H1 (cell line): ENCODE measurements at regions not wholly inside any gene's neighbourhood (a gene's known extent, or its start where the extent isn't known, plus 50 kb on each side); places are given as distances from the start of the nearest gene placed in this dataset.

Experiments
- CTCF ChIA-PET: fragments of 300-600 bp; sonication (Branson Sonifier 250); formaldehyde crosslinking; loops from one replicate; lab custom pipeline; 2021; ENCODE audit not compliant: partially characterized antibody; lab: Charles Lee
- POLR2A ChIA-PET: fragments of 300-600 bp; sonication (Branson Sonifier 250); formaldehyde crosslinking; loops from one replicate; lab custom pipeline; 2021; ENCODE audit warnings: inconsistent platforms; ENCODE audit not compliant: partially characterized antibody; lab: Charles Lee
- DNase-seq, 2 experiments: peaks; one replicate each; pipeline versions ENCODE4 v3.0.0 to v3.0.0-alpha.2; 2010 to 2022; ENCODE audit warnings: low spot score in 2 of 2, low read depth in 1 of 2, mixed read lengths in 1 of 2
- FAIRE-seq: peaks from 2 replicates; lab custom pipeline; 2011; peaks lifted over from hg19 to GRCh38; lab: Jason Lieb, UNC
- H2AFZ ChIP-seq: 2 replicates; pipeline ENCODE4 v1.8.1; 2012; ENCODE audit warnings: low read length, inconsistent platforms
- H2AK5ac ChIP-seq: 2 replicates; pipeline ENCODE4 v1.6.1; 2013; ENCODE audit warnings: low read depth, low read length
- H2BK120ac ChIP-seq: replicated peaks from 2 replicates; pipeline ENCODE3; 2013; ENCODE audit warnings: low read depth, low read length, inconsistent platforms
- H2BK12ac ChIP-seq: 2 replicates; pipeline ENCODE4 v1.6.1; 2013; ENCODE audit warnings: low read depth, low read length
- H2BK15ac ChIP-seq: 2 replicates; pipeline ENCODE4 v1.6.1; 2013; ENCODE audit warnings: low read length
- H2BK20ac ChIP-seq: 2 replicates; pipeline ENCODE4 v1.6.1; 2013; ENCODE audit warnings: low read length
- H2BK5ac ChIP-seq: 2 replicates; pipeline ENCODE4 v1.6.1; 2013; ENCODE audit warnings: low read depth, low read length
- H3K14ac ChIP-seq: 2 replicates; pipeline ENCODE4 v1.6.1; 2013; ENCODE audit warnings: inconsistent platforms; ENCODE audit not compliant: insufficient read length
- H3K18ac ChIP-seq: 2 replicates; pipeline ENCODE4 v1.6.1; 2013; ENCODE audit warnings: low read length; ENCODE audit errors: extremely low read depth
- H3K23ac ChIP-seq: 2 replicates; pipeline ENCODE4 v1.6.1; 2013; ENCODE audit warnings: inconsistent platforms; ENCODE audit not compliant: insufficient read length
- H3K23me2 ChIP-seq: 2 replicates; pipeline ENCODE4 v1.6.1; 2013; ENCODE audit warnings: low read depth, low read length
- H3K27ac ChIP-seq: 2 replicates; pipeline ENCODE4 v1.6.1; 2011; ENCODE audit warnings: low read depth, low read length, inconsistent platforms
- H3K27me3 ChIP-seq, 4 experiments: replicated peaks in 1 of 4; 1 replicate in 1 of 4; 2 replicates in 3 of 4; pipeline versions ENCODE4 v1.6.1 to v1.8.1; 2011 to 2013; ENCODE audit warnings: low read length in 3 of 4, mild to moderate bottlenecking in 3 of 4, inconsistent platforms in 2 of 4, mixed read lengths in 2 of 4, moderate library complexity in 1 of 4; ENCODE audit not compliant: control insufficient read depth in 3 of 4, insufficient read depth in 3 of 4; ENCODE audit errors: extremely low read depth in 1 of 4
- H3K36me3 ChIP-seq, 4 experiments: 2 replicates each; pipeline versions ENCODE4 v1.6.1 to v1.8.1; 2011 to 2013; ENCODE audit warnings: mild to moderate bottlenecking in 4 of 4, low read length in 3 of 4, moderate library complexity in 2 of 4, control low read depth in 1 of 4, inconsistent platforms in 1 of 4; ENCODE audit not compliant: insufficient read depth in 4 of 4, control insufficient read depth in 2 of 4
- H3K4ac ChIP-seq: replicated peaks from 2 replicates; pipeline ENCODE3; 2013; ENCODE audit warnings: low read length, low read depth, mixed read lengths, inconsistent platforms; ENCODE audit not compliant: insufficient read length
- H3K4me1 ChIP-seq, 4 experiments: replicated peaks in 1 of 4; 1 replicate in 1 of 4; 2 replicates in 3 of 4; pipeline versions ENCODE4 v1.6.1 to v1.8.1; 2011 to 2013; ENCODE audit warnings: low read length in 3 of 4, inconsistent platforms in 2 of 4, mixed read lengths in 1 of 4; ENCODE audit not compliant: insufficient read depth in 4 of 4, control insufficient read depth in 3 of 4
- H3K4me2 ChIP-seq, 2 experiments: 2 replicates each; pipeline versions ENCODE4 v1.6.1 to v1.8.1; 2011 to 2013; ENCODE audit warnings: low read depth in 2 of 2, low read length in 2 of 2, control low read depth in 1 of 2, inconsistent platforms in 1 of 2, mild to moderate bottlenecking in 1 of 2; ENCODE audit not compliant: insufficient read depth in 1 of 2
- H3K4me3 ChIP-seq, 4 experiments: fragments of 200-600, 300-600 bp in 1 of 4; sonication (generic), shearing (Covaris generic), sonication (Bioruptor Twin) in 1 of 4; 2 replicates each; pipeline versions ENCODE4 v1.5.1 to v1.8.1; 2011 to 2016; ENCODE audit warnings: low read length in 4 of 4, low read depth in 3 of 4, control low read depth in 2 of 4, inconsistent platforms in 2 of 4, mild to moderate bottlenecking in 2 of 4, mixed read lengths in 1 of 4, moderate library complexity in 1 of 4; ENCODE audit not compliant: insufficient read depth in 2 of 4; ENCODE audit errors: extremely low read depth in 1 of 4
- H3K56ac ChIP-seq: replicated peaks from 2 replicates; pipeline ENCODE3; 2013; ENCODE audit warnings: low read depth, mild to moderate bottlenecking, mixed read lengths, low read length, inconsistent platforms; ENCODE audit not compliant: insufficient read length
- H3K79me1 ChIP-seq: 2 replicates; pipeline ENCODE4 v1.6.1; 2013; ENCODE audit warnings: low read depth, low read length, control low read depth
- H3K79me2 ChIP-seq, 2 experiments: 2 replicates each; pipeline versions ENCODE4 v1.6.1 to v1.8.1; 2012 to 2013; ENCODE audit warnings: low read length in 2 of 2, mild to moderate bottlenecking in 2 of 2, inconsistent platforms in 1 of 2; ENCODE audit not compliant: insufficient read depth in 2 of 2, control insufficient read depth in 1 of 2
- H3K9ac ChIP-seq, 4 experiments: replicated peaks in 1 of 4; 1 replicate in 1 of 4; 2 replicates in 3 of 4; pipeline versions ENCODE4 v1.6.1 to v1.8.1; 2011 to 2013; ENCODE audit warnings: low read depth in 3 of 4, low read length in 3 of 4, control low read depth in 2 of 4, mild to moderate bottlenecking in 2 of 4, moderate library complexity in 2 of 4, inconsistent platforms in 1 of 4; ENCODE audit errors: extremely low read depth in 1 of 4
- H3K9me3 ChIP-seq, 2 experiments: 2 replicates each; pipeline versions ENCODE4 v1.6.1 to v1.8.1; 2012 to 2013; ENCODE audit warnings: mild to moderate bottlenecking in 2 of 2, moderate library complexity in 2 of 2, control low read depth in 1 of 2, inconsistent platforms in 1 of 2, low read depth in 1 of 2, low read length in 1 of 2, mixed read lengths in 1 of 2; ENCODE audit not compliant: insufficient read depth in 2 of 2
- H4K20me1 ChIP-seq, 2 experiments: replicated peaks in 1 of 2; 2 replicates each; pipeline versions ENCODE3 to v1.8.1; 2011 to 2013; ENCODE audit warnings: inconsistent platforms in 2 of 2, low read length in 2 of 2, mild to moderate bottlenecking in 1 of 2; ENCODE audit not compliant: insufficient read depth in 2 of 2, control insufficient read depth in 1 of 2
- H4K5ac ChIP-seq: 2 replicates; pipeline ENCODE4 v1.6.1; 2013; ENCODE audit warnings: low read length, low read depth, mixed read lengths, inconsistent platforms; ENCODE audit not compliant: insufficient read length
- H4K8ac ChIP-seq: 2 replicates; pipeline ENCODE4 v1.8.0; 2013; ENCODE audit warnings: mild to moderate bottlenecking, moderate library complexity, low read length, inconsistent platforms; ENCODE audit not compliant: insufficient read depth; ENCODE audit errors: extremely low read depth
- H4K91ac ChIP-seq: replicated peaks from 2 replicates; pipeline ENCODE3; 2013; ENCODE audit warnings: low read length, mixed read lengths, inconsistent platforms; ENCODE audit not compliant: insufficient read length
- WGBS, 2 experiments: shearing (Covaris generic) in 1 of 2; methylation state at CpG; one replicate each; pipeline versions ENCODE4 v1.1.6 to v1.1.7; 2013 to 2015; ENCODE audit warnings: low lambda C conversion rate in 2 of 2, mixed read lengths in 2 of 2, inconsistent platforms in 1 of 2, low coverage in 1 of 2, missing lambda C conversion rate in 1 of 2; ENCODE audit not compliant: insufficient replicate concordance in 2 of 2, insufficient coverage in 1 of 2, insufficient read length in 1 of 2; ENCODE audit errors: extremely low coverage in 1 of 2, missing lambda C conversion rate in 1 of 2; 5-methylcytosine and 5-hydroxymethylcytosine counted together
- TF ChIP-seq, protein P1 (sequence below), 3 experiments: IDR thresholded peaks; 1 replicate in 2 of 3; 2 replicates in 1 of 3; pipeline versions ENCODE4 v1.5.1 to v1.6.1; 2011; ENCODE audit warnings: low read length in 3 of 3, mild to moderate bottlenecking in 3 of 3, inconsistent platforms in 2 of 3, low read depth in 1 of 3, moderate library complexity in 1 of 3; ENCODE audit not compliant: insufficient read depth in 1 of 3; ENCODE audit errors: control extremely low read depth in 1 of 3
- TF ChIP-seq, protein P2 (sequence below): IDR thresholded peaks from 2 replicates; pipeline ENCODE4 v1.6.1; 2012; ENCODE audit warnings: inconsistent platforms

DNA sequence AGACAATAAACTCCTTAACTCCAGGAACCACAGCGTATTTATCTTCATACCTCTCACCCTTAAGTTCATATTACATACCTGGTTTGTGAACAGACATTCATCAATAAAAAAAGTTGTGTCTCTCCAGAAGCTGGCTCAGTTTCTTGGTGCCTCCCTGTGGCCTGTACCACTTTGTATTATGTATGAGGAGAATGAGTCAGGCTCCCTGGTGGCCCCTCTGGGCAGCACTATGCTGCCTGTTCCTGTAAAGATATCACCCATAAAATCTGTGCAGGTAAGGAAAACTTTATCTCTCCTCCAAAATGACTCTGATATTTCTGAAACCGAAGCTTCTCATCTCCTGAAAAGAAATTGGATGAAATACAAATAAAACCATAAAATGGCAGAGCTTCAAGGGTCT lies 198.4 kb upstream of the NT5C1B start:
- FAIRE-seq (no peak), DNase-seq (no peak)
- Histone ChIP-seq H3K23ac (no peak overlapping the region), H3K27me3 (no peaks in the 10 kb centered on the region), H3K18ac (no peak overlapping the region), H3K9me3 (no peaks in the 10 kb centered on the region), H4K20me1 (no peaks in the 10 kb centered on the region), H3K36me3 (no peaks in the 10 kb centered on the region), H2BK12ac (no peak overlapping the region), H2BK5ac (no peak overlapping the region), H2AFZ (no peak overlapping the region), H4K91ac (no peak overlapping the region), H3K4me3 (no peak overlapping the region), H3K4me2 (no peak overlapping the region), H4K5ac (no peak overlapping the region), H3K23me2 (no peaks in the 10 kb centered on the region; the same call in 1 of the 2 replicates), H2BK120ac (no peak overlapping the region), H3K14ac (no peak overlapping the region), H3K4me1 (no peaks in the 10 kb centered on the region), H3K4ac (no peak overlapping the region), H3K79me2 (no peaks in the 10 kb centered on the region), H3K56ac (no peak overlapping the region), H3K9ac (no peak overlapping the region), H3K79me1 (no peaks in the 10 kb centered on the region), H4K8ac (no peak overlapping the region), H3K27ac (no peak overlapping the region), H2AK5ac (no peak overlapping the region), H2BK20ac (no peak overlapping the region), H2BK15ac (no peak overlapping the region)
- TF ChIP-seq, protein P1, sequence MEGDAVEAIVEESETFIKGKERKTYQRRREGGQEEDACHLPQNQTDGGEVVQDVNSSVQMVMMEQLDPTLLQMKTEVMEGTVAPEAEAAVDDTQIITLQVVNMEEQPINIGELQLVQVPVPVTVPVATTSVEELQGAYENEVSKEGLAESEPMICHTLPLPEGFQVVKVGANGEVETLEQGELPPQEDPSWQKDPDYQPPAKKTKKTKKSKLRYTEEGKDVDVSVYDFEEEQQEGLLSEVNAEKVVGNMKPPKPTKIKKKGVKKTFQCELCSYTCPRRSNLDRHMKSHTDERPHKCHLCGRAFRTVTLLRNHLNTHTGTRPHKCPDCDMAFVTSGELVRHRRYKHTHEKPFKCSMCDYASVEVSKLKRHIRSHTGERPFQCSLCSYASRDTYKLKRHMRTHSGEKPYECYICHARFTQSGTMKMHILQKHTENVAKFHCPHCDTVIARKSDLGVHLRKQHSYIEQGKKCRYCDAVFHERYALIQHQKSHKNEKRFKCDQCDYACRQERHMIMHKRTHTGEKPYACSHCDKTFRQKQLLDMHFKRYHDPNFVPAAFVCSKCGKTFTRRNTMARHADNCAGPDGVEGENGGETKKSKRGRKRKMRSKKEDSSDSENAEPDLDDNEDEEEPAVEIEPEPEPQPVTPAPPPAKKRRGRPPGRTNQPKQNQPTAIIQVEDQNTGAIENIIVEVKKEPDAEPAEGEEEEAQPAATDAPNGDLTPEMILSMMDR (IDR thresholded peaks at IDR 0.05; ENCODE audit: control extremely low read depth in 1 of 3, insufficient read depth in 1 of 3, low read depth in 1 of 3, low read length in 3 of 3): peak in 1 of 3 experiments; percentile 1; a peak in 2 of 4 replicates
- TF ChIP-seq, protein P2, sequence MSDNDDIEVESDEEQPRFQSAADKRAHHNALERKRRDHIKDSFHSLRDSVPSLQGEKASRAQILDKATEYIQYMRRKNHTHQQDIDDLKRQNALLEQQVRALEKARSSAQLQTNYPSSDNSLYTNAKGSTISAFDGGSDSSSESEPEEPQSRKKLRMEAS: no peak
- WGBS, 2 experiments: 93% methylated on average over 2 of the region's 2 CpGs; no CpG with 5 or more reads in 1 of the 2 experiments
- ChIA-PET POLR2A (no interaction called here), CTCF (interaction anchor here (0.8 to 1.0 kb wide), 3 partner anchors 45 to 150 kb away, joined by 3 to 5 read pairs (median 4); no protein-coding TSS in a partner anchor)
